GM18502 (cell line): ENCODE measurements at regions not wholly inside any gene's neighbourhood (a gene's known extent, or its start where the extent isn't known, plus 50 kb on each side); places are given as distances from the start of the nearest gene placed in this dataset.
"Not testable (repeated sequence)": the region's sequence is repeated elsewhere in the genome, so short reads cannot be mapped to it uniquely, and the experiment has no call there.

ENCODE experiments used
- ATAC-seq: cut with Tn5 transposase; IDR thresholded peaks from one replicate; pipeline ENCODE4 v1.9.1; 2021; ENCODE audit warnings: mild to moderate bottlenecking; ENCODE audit not compliant: unreplicated experiment, poor library complexity

GRCh38 chr17:5888811-5889210, 181.4 kb upstream of the WSCD1 start:
- no peak for ATAC-seq

GRCh38 chr17:5892921-5893675, 177.1 kb upstream of the WSCD1 start:
- no peak for ATAC-seq

- no peak for ATAC-seq
Measured at GRCh38 chr17:5893741-5894140, 176.4 kb upstream of the WSCD1 start.

- no peak for ATAC-seq
Measured at GRCh38 chr17:5895276-5895675, 174.9 kb upstream of the WSCD1 start.

GRCh38 chr17:5896215-5896614, 174.0 kb upstream of the WSCD1 start:
- no peak for ATAC-seq

GRCh38 chr17:5897275-5897911, 172.8 kb upstream of the WSCD1 start:
- no peak for ATAC-seq

GRCh38 chr17:5897981-5898380, 172.2 kb upstream of the WSCD1 start:
- not testable (repeated sequence) for ATAC-seq

- ATAC-seq: no peak
Measured at GRCh38 chr17:5898406-5898805, 171.8 kb upstream of the WSCD1 start.

- ATAC-seq: no peak
Measured at GRCh38 chr17:5899496-5900195, 170.5 kb upstream of the WSCD1 start.

- no peak for ATAC-seq
Measured at GRCh38 chr17:5901731-5902130, 168.4 kb upstream of the WSCD1 start.

GRCh38 chr17:5902181-5903140, 167.7 kb upstream of the WSCD1 start:
- no peak for ATAC-seq

GRCh38 chr17:5911919-5912318, 158.3 kb upstream of the WSCD1 start:
- ATAC-seq: no peak

- no peak for ATAC-seq
Measured at GRCh38 chr17:5913032-5913531, 157.1 kb upstream of the WSCD1 start.

- ATAC-seq: no peak
Measured at GRCh38 chr17:5913641-5914040, 156.5 kb upstream of the WSCD1 start.

GRCh38 chr17:5915337-5915736, 154.8 kb upstream of the WSCD1 start:
- no peak for ATAC-seq

- ATAC-seq: no peak
Measured at GRCh38 chr17:5919089-5919488, 151.1 kb upstream of the WSCD1 start.

- no peak for ATAC-seq
Measured at GRCh38 chr17:5921512-5922282, 148.5 kb upstream of the WSCD1 start.

- no peak for ATAC-seq
Measured at GRCh38 chr17:5922476-5922875, 147.7 kb upstream of the WSCD1 start.

GRCh38 chr17:5929721-5930120, 140.5 kb upstream of the WSCD1 start:
- no peak for ATAC-seq
